OCI-LY1 (cell line): ENCODE measurements at regions not wholly inside any gene's neighbourhood (a gene's known extent, or its start where the extent isn't known, plus 50 kb on each side); places are given as distances from the start of the nearest gene placed in this dataset.

Experiments used
- EZH2 ChIP-seq: fragments of 200-600 bp; sonication (generic), shearing (Covaris generic); IDR thresholded peaks from 2 replicates; pipeline ENCODE4 v1.8.0; 2017; ENCODE audit warnings: borderline replicate concordance, mixed run types, mild to moderate bottlenecking, antibody characterized with exemption, low read length, moderate library complexity, mixed read lengths
- TF ChIP-seq, protein P1 (sequence below): fragments of 200-600 bp; sonication (generic), shearing (Covaris generic); IDR thresholded peaks from 2 replicates; pipeline ENCODE4 v1.5.1; 2017; ENCODE audit warnings: mild to moderate bottlenecking, antibody characterized with exemption, low read length, moderate library complexity, mixed read lengths

DNA sequence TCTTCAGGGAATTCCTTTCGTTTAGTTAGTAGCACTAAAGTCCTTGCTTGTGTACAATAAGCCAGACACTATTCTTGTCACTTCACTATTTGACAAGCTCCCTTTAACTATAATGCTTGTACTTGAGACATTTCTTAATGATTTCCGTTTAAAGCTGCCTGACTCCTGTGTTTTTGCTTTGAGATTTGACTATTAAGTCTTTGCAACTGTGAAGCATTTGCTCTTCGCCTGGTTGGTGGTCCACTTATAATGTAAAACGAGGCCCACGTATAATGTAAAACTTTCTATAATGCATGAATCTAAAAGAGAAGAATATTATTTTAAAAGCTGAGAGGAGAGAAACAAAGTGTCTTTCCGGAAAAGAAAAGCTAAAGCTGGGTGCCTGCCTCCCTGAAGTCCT is 204.1 kb upstream of the FAM47C start:
- TF ChIP-seq, protein P1, sequence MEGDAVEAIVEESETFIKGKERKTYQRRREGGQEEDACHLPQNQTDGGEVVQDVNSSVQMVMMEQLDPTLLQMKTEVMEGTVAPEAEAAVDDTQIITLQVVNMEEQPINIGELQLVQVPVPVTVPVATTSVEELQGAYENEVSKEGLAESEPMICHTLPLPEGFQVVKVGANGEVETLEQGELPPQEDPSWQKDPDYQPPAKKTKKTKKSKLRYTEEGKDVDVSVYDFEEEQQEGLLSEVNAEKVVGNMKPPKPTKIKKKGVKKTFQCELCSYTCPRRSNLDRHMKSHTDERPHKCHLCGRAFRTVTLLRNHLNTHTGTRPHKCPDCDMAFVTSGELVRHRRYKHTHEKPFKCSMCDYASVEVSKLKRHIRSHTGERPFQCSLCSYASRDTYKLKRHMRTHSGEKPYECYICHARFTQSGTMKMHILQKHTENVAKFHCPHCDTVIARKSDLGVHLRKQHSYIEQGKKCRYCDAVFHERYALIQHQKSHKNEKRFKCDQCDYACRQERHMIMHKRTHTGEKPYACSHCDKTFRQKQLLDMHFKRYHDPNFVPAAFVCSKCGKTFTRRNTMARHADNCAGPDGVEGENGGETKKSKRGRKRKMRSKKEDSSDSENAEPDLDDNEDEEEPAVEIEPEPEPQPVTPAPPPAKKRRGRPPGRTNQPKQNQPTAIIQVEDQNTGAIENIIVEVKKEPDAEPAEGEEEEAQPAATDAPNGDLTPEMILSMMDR: no peak
- no peak for TF ChIP-seq EZH2
